ENCODE measurements at regions not wholly inside any gene's neighbourhood (a gene's known extent, or its start where the extent isn't known, plus 50 kb on each side); places are given as distances from the start of the nearest gene placed in this dataset.
"Not testable (repeated sequence)": the region's sequence is repeated elsewhere in the genome, so short reads cannot be mapped to it uniquely, and the experiment has no call there.

DNA sequence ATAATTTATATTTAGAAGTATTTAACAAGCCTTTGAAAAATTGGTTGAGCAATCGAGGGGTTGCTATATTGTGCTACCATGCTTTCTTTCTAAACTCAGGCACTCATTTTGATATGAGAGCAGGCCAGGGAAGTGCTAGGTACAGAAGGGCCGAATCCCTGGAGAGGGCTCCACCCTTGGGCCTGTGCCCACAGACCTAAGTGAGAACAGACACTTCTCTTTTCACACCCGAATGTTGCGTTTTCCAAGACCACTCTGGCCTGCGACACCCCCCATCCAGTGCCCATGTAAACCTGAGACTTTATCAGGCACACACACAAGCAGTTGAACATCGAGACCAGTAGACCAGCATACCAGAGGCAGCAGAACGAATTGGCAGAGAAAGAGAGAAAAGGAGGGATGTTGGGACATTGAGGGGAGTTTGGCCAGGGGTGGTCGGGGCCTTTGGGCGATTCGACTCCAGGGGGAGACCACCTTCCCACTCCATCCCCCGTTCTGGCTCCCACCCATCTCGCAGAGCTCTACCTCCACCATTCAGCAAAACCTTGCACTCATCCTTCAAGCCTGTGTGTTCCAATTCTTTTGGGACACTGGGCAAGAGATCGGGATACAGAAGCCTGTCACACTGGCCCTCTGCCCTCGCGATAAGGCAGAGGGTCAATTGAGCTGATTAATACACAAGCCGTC, 134.8 kb downstream of the FBXO4 start:
- H3K4me1 ChIP-seq (ENCODE audit: control insufficient read depth in 2 of 2, insufficient read depth in 2 of 2, low read length in 2 of 2), result no peaks in the 10 kb centered on the region
- H3K36me3 ChIP-seq (ENCODE audit: control insufficient read depth in 2 of 2, insufficient read depth in 2 of 2, low read length in 1 of 2), result no peaks in the 10 kb centered on the region
- H3K27me3 ChIP-seq (ENCODE audit: control insufficient read depth in 2 of 2, insufficient read depth in 1 of 2, low read length in 1 of 2), result no peaks in the 10 kb centered on the region
- DNase-seq (ENCODE audit: low read depth in 6 of 9, low spot score in 9 of 9), result no peak
- no peaks in the 10 kb centered on the region for H3K9me3 ChIP-seq (ENCODE audit: control insufficient read depth in 2 of 2, insufficient read depth in 1 of 2, low read length in 1 of 2)
- no peak overlapping the region for H3K4me3 ChIP-seq (ENCODE audit: low read length in 2 of 2)
- H3K27ac ChIP-seq (ENCODE audit: low read depth in 1 of 2, low read length in 1 of 2), result no peak overlapping the region
- WGBS, result 94% methylated on average over 16 of the region's 16 CpGs

DNA sequence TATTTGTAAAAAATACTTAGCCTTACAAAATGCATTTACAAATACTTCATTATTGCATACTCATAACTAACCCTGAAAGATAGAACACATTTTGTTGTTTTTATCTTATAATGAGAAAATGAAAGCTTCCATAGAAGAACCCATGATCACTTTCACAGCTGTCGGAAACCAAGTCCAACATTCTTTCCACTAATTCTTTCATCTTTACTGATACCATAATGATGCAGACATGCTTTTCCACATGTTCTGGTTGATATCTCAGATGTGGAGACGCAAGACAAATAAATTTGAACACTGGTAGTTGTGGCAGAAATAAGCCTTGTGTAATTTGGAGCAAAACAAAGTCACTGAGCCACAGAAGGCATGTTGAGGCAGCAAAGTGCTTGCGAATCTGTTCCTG, 136.0 kb downstream of the FBXO4 start:
- Histone ChIP-seq H3K36me3 (ENCODE audit: control insufficient read depth in 2 of 2, insufficient read depth in 2 of 2, low read length in 1 of 2) (no peaks in the 10 kb centered on the region), H3K4me1 (ENCODE audit: control insufficient read depth in 2 of 2, insufficient read depth in 2 of 2, low read length in 2 of 2) (no peaks in the 10 kb centered on the region), H3K27ac (ENCODE audit: low read depth in 1 of 2, low read length in 1 of 2) (no peak overlapping the region), H3K9me3 (ENCODE audit: control insufficient read depth in 2 of 2, insufficient read depth in 1 of 2, low read length in 1 of 2) (no peaks in the 10 kb centered on the region), H3K4me3 (ENCODE audit: low read length in 2 of 2) (no peak overlapping the region), H3K27me3 (ENCODE audit: control insufficient read depth in 2 of 2, insufficient read depth in 1 of 2, low read length in 1 of 2) (no peaks in the 10 kb centered on the region)
- WGBS, result 92% methylated on average over 3 of the region's 3 CpGs
- DNase-seq (ENCODE audit: low read depth in 6 of 9, low spot score in 9 of 9), result no peak

GRCh38 chr5:42064821-42065220, 139.7 kb downstream of the FBXO4 start:
- Histone ChIP-seq H3K27ac (ENCODE audit: low read depth in 1 of 2, low read length in 1 of 2) (no peak overlapping the region), H3K4me3 (ENCODE audit: low read length in 2 of 2) (no peak overlapping the region)

DNA sequence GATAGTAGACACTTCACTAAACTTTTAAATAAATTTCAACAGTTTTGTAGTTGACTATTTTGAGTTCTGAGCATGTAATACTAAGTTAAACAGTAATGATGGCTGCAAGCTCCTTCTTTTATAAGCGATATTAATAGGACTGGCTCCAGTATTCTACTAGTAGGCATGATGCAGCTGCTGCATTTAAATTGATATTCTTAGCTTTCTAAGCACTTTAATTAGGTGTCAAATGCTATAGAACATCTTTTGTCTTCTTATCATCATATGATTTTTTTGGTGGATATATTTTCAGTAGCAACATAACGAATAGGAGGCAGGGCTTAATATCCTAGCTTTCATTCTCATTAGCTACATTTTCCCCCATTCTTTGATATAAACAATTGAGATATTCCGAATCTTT, 141.1 kb downstream of the FBXO4 start:
- DNase-seq (ENCODE audit: low read depth in 6 of 9, low spot score in 9 of 9), result no peak
- no peak overlapping the region for H3K4me3 ChIP-seq (ENCODE audit: low read length in 2 of 2)
- WGBS, result 92% methylated on average over 3 of the region's 3 CpGs
- H3K27ac ChIP-seq (ENCODE audit: low read depth in 1 of 2, low read length in 1 of 2), result no peak overlapping the region
- no peaks in the 10 kb centered on the region for H3K9me3 ChIP-seq (ENCODE audit: control insufficient read depth in 2 of 2, insufficient read depth in 1 of 2, low read length in 1 of 2)
- no peaks in the 10 kb centered on the region for H3K36me3 ChIP-seq (ENCODE audit: control insufficient read depth in 2 of 2, insufficient read depth in 2 of 2, low read length in 1 of 2)
- no peaks in the 10 kb centered on the region for H3K27me3 ChIP-seq (ENCODE audit: control insufficient read depth in 2 of 2, insufficient read depth in 1 of 2, low read length in 1 of 2)
- H3K4me1 ChIP-seq (ENCODE audit: control insufficient read depth in 2 of 2, insufficient read depth in 2 of 2, low read length in 2 of 2), result no peaks in the 10 kb centered on the region

More at GRCh38 chr5:42064821-42065220, 139.7 kb downstream of the FBXO4 start:
- Histone ChIP-seq H3K36me3 (ENCODE audit: control insufficient read depth in 2 of 2, insufficient read depth in 2 of 2, low read length in 1 of 2) (no peaks in the 10 kb centered on the region), H3K27me3 (ENCODE audit: control insufficient read depth in 2 of 2, insufficient read depth in 1 of 2, low read length in 1 of 2) (no peaks in the 10 kb centered on the region), H3K4me1 (ENCODE audit: control insufficient read depth in 2 of 2, insufficient read depth in 2 of 2, low read length in 2 of 2) (no peaks in the 10 kb centered on the region), H3K9me3 (ENCODE audit: control insufficient read depth in 2 of 2, insufficient read depth in 1 of 2, low read length in 1 of 2) (no peaks in the 10 kb centered on the region)
- no peak for DNase-seq (ENCODE audit: low read depth in 6 of 9, low spot score in 9 of 9)

GRCh38 chr5:42074353-42074752, 149.3 kb downstream of the FBXO4 start:
- no peak overlapping the region for H3K4me3 ChIP-seq (ENCODE audit: low read length in 2 of 2)
- no peak for DNase-seq (ENCODE audit: low read depth in 6 of 9, low spot score in 9 of 9)
- 84% methylated on average over 1 of the region's 1 CpG for WGBS
- no peaks in the 10 kb centered on the region for H3K36me3 ChIP-seq (ENCODE audit: control insufficient read depth in 2 of 2, insufficient read depth in 2 of 2, low read length in 1 of 2)
- peaks cover 0 to 8% of the 10 kb centered on the region in 2 donors for H3K9me3 ChIP-seq (ENCODE audit: control insufficient read depth in 2 of 2, insufficient read depth in 1 of 2, low read length in 1 of 2)
- H3K27me3 ChIP-seq (ENCODE audit: control insufficient read depth in 2 of 2, insufficient read depth in 1 of 2, low read length in 1 of 2), result no peaks in the 10 kb centered on the region
- no peaks in the 10 kb centered on the region for H3K4me1 ChIP-seq (ENCODE audit: control insufficient read depth in 2 of 2, insufficient read depth in 2 of 2, low read length in 2 of 2)
- H3K27ac ChIP-seq (ENCODE audit: low read depth in 1 of 2, low read length in 1 of 2), result no peak overlapping the region

- no peak for DNase-seq (ENCODE audit: low read depth in 6 of 9, low spot score in 9 of 9)
- no peak overlapping the region for H3K27ac ChIP-seq (ENCODE audit: low read depth in 1 of 2, low read length in 1 of 2)
- no peaks in the 10 kb centered on the region for H3K36me3 ChIP-seq (ENCODE audit: control insufficient read depth in 2 of 2, insufficient read depth in 2 of 2, low read length in 1 of 2)
- no peaks in the 10 kb centered on the region for H3K4me1 ChIP-seq (ENCODE audit: control insufficient read depth in 2 of 2, insufficient read depth in 2 of 2, low read length in 2 of 2)
- no peak overlapping the region for H3K4me3 ChIP-seq (ENCODE audit: low read length in 2 of 2)
- H3K27me3 ChIP-seq (ENCODE audit: control insufficient read depth in 2 of 2, insufficient read depth in 1 of 2, low read length in 1 of 2), result no peaks in the 10 kb centered on the region
- 93% methylated on average over 4 of the region's 4 CpGs for WGBS
- no peaks in the 10 kb centered on the region for H3K9me3 ChIP-seq (ENCODE audit: control insufficient read depth in 2 of 2, insufficient read depth in 1 of 2, low read length in 1 of 2)
These were observed 164.6 kb downstream of the FBXO4 start for GRCh38 chr5:42089705-42090104.

DNA sequence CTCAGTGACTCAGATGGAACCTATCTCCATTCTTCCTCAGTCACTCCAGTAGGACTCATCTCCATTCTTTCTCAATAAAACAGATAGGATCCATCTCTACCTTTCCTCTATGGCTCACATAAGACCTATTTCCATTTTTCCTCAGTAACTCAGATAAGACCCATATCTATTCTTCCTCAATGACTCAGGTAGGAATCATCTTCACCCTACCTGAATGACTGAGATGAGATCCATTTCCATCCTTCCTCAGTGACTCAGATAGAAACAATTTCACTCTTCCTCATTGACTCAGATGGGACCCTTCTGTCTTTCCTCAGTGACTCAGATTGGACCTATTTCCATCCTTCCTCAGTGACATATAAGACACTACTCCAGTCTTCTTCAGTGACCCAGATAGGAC, 165.1 kb downstream of the FBXO4 start:
- no peak for DNase-seq (ENCODE audit: low read depth in 6 of 9, low spot score in 9 of 9)
- no peak overlapping the region for H3K4me3 ChIP-seq (ENCODE audit: low read length in 2 of 2)
- H3K36me3 ChIP-seq (ENCODE audit: control insufficient read depth in 2 of 2, insufficient read depth in 2 of 2, low read length in 1 of 2), result no peaks in the 10 kb centered on the region
- H3K4me1 ChIP-seq (ENCODE audit: control insufficient read depth in 2 of 2, insufficient read depth in 2 of 2, low read length in 2 of 2), result no peaks in the 10 kb centered on the region
- no peak overlapping the region for H3K27ac ChIP-seq (ENCODE audit: low read depth in 1 of 2, low read length in 1 of 2)
- no peaks in the 10 kb centered on the region for H3K9me3 ChIP-seq (ENCODE audit: control insufficient read depth in 2 of 2, insufficient read depth in 1 of 2, low read length in 1 of 2)
- no peaks in the 10 kb centered on the region for H3K27me3 ChIP-seq (ENCODE audit: control insufficient read depth in 2 of 2, insufficient read depth in 1 of 2, low read length in 1 of 2)

DNA sequence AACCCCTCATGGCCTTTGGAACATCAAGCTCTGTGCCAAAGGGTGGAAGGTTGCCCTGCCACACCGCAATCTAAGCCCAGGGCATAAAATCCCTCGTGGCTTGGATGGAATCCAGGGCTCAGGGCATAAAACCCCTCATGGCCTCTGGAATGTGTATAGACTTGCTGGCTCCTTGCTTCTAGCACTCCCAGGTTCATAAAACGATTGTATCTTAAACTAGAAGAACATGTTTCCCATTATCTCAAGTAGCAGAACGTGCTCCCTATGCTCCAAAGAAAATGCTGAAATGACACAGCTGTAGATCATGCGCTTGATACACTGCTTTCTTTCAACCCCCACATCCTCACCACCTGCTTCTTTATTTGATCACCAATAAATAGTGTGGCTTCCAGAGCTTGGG, 174.8 kb downstream of the FBXO4 start:
- H3K4me1 ChIP-seq (ENCODE audit: control insufficient read depth in 2 of 2, insufficient read depth in 2 of 2, low read length in 2 of 2); H3K9me3 ChIP-seq (ENCODE audit: control insufficient read depth in 2 of 2, insufficient read depth in 1 of 2, low read length in 1 of 2): not testable (repeated sequence)

DNA sequence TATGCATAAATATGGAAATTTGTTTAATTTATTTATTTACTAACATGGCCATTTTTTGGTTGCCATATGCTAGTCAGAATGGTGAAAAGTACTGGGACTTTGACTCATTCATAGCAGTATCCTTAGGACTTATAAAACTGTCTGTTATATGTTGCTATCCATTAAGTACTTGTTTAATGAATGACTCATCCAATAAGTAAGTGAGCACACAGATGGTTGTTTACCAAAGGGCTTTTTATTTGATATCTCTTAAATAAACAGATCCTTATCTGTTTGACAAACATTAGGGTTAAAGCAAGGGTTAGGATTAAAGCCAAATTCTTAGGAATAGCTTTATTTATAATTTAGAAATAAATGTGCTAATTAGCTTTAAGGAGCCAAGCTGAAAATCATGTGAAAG, 183.4 kb downstream of the FBXO4 start:
- Histone ChIP-seq H3K27me3 (ENCODE audit: control insufficient read depth in 2 of 2, insufficient read depth in 1 of 2, low read length in 1 of 2) (no peaks in the 10 kb centered on the region), H3K36me3 (ENCODE audit: control insufficient read depth in 2 of 2, insufficient read depth in 2 of 2, low read length in 1 of 2) (no peaks in the 10 kb centered on the region), H3K27ac (ENCODE audit: low read depth in 1 of 2, low read length in 1 of 2) (no peak overlapping the region), H3K9me3 (ENCODE audit: control insufficient read depth in 2 of 2, insufficient read depth in 1 of 2, low read length in 1 of 2) (peaks cover 1 to 12% of the 10 kb centered on the region in 2 donors), H3K4me1 (ENCODE audit: control insufficient read depth in 2 of 2, insufficient read depth in 2 of 2, low read length in 2 of 2) (no peaks in the 10 kb centered on the region), H3K4me3 (ENCODE audit: low read length in 2 of 2) (no peak overlapping the region)
- DNase-seq (ENCODE audit: low read depth in 6 of 9, low spot score in 9 of 9), result no peak

More for the DNA sequence above, 174.8 kb downstream of the FBXO4 start:
- not testable (repeated sequence) for H3K4me3 ChIP-seq (ENCODE audit: low read length in 2 of 2); H3K36me3 ChIP-seq (ENCODE audit: control insufficient read depth in 2 of 2, insufficient read depth in 2 of 2, low read length in 1 of 2); DNase-seq (ENCODE audit: low read depth in 6 of 9, low spot score in 9 of 9); H3K27ac ChIP-seq (ENCODE audit: low read depth in 1 of 2, low read length in 1 of 2); H3K27me3 ChIP-seq (ENCODE audit: control insufficient read depth in 2 of 2, insufficient read depth in 1 of 2, low read length in 1 of 2)
- WGBS, result 89% methylated on average over 5 of the region's 5 CpGs
